OCI-LY7 (cell line): ENCODE measurements at regions not wholly inside any gene's neighbourhood (a gene's known extent, or its start where the extent isn't known, plus 50 kb on each side); places are given as distances from the start of the nearest gene placed in this dataset.
"Not testable (repeated sequence)": the region's sequence is repeated elsewhere in the genome, so short reads cannot be mapped to it uniquely, and the experiment has no call there.

Experiments used
- BruUV-seq: library from RNA; stranded (reverse); fragments of 400-500 nt; replicated peaks from 2 replicates; lab custom pipeline; 2021; lab: Mats Ljungman, UMichigan
- CTCF ChIA-PET: fragments of 300-600 bp; sonication (Branson Sonifier 250); formaldehyde crosslinking; loops from one replicate; lab custom pipeline; 2022; ENCODE audit warnings: antibody characterized with exemption; ENCODE audit not compliant: unreplicated experiment; lab: Charles Lee
- POLR2A ChIA-PET: fragments of 300-600 bp; sonication (Branson Sonifier 250); formaldehyde crosslinking; loops from one replicate; lab custom pipeline; 2022; ENCODE audit warnings: antibody characterized with exemption; lab: Charles Lee
- DNase-seq: peaks from one replicate; pipeline ENCODE4 v3.0.0-alpha.2; 2015; ENCODE audit warnings: low spot score
- H2AFZ ChIP-seq: fragments of 200-600 bp; sonication (generic), shearing (Covaris generic); 2 replicates; pipeline ENCODE4 v1.6.1; 2014; ENCODE audit warnings: mild to moderate bottlenecking, antibody characterized with exemption, low read length, moderate library complexity
- H3K27ac ChIP-seq: fragments of 200-600 bp; sonication (generic); 2 replicates; pipeline ENCODE4 v1.5.1; 2014; ENCODE audit warnings: mixed run types, low read depth, mild to moderate bottlenecking, moderate library complexity, low read length, inconsistent platforms; ENCODE audit not compliant: poor library complexity, severe bottlenecking
- H3K36me3 ChIP-seq: fragments of 200-600 bp; sonication (generic); 2 replicates; pipeline ENCODE4 v1.6.1; 2014; ENCODE audit warnings: mild to moderate bottlenecking, antibody characterized with exemption, low read length, moderate library complexity, mixed read lengths; ENCODE audit not compliant: insufficient read depth
- H3K4me1 ChIP-seq: fragments of 200-600 bp; sonication (generic); 2 replicates; pipeline ENCODE4 v1.5.1; 2014; ENCODE audit warnings: mild to moderate bottlenecking, low read length; ENCODE audit not compliant: insufficient read depth, poor library complexity, severe bottlenecking
- H3K4me2 ChIP-seq: fragments of 200-600 bp; sonication (generic); 2 replicates; pipeline ENCODE4 v1.6.1; 2014; ENCODE audit warnings: mild to moderate bottlenecking, low read length
- H3K4me3 ChIP-seq: fragments of 200-600 bp; sonication (generic); 2 replicates; pipeline ENCODE4 v1.5.1; 2014; ENCODE audit warnings: mild to moderate bottlenecking, low read depth, low read length; ENCODE audit not compliant: poor library complexity, severe bottlenecking
- H3K79me2 ChIP-seq: fragments of 200-600 bp; sonication (generic); 2 replicates; pipeline ENCODE4 v1.6.1; 2016; ENCODE audit warnings: low read depth, mild to moderate bottlenecking, low read length, moderate library complexity, mixed read lengths; ENCODE audit not compliant: insufficient read depth
- H3K9me2 ChIP-seq: fragments of 200-600 bp; sonication (generic); 2 replicates; pipeline ENCODE4 v1.6.1; 2016; ENCODE audit warnings: mild to moderate bottlenecking, low read length, mixed read lengths; ENCODE audit not compliant: insufficient read depth
- H3K9me3 ChIP-seq: fragments of 200-600 bp; sonication (generic); 2 replicates; pipeline ENCODE4 v1.6.1; 2014; ENCODE audit warnings: mild to moderate bottlenecking, mixed run types, low read length, mixed read lengths
- H4K20me1 ChIP-seq: fragments of 200-600 bp; sonication (generic); 2 replicates; pipeline ENCODE4 v1.6.1; 2014; ENCODE audit warnings: mild to moderate bottlenecking, antibody characterized with exemption, low read length, moderate library complexity, mixed read lengths; ENCODE audit not compliant: insufficient read depth
- CTCF ChIP-seq: fragments of 200-600 bp; sonication (generic); conservative IDR thresholded peaks from 2 replicates; pipeline ENCODE4 v1.5.1; 2014; ENCODE audit warnings: mild to moderate bottlenecking, antibody characterized with exemption, low read length, moderate library complexity, mixed read lengths
- EZH2phosphoT487 ChIP-seq: fragments of 200-600 bp; sonication (generic); IDR thresholded peaks from 2 replicates; pipeline ENCODE4 v1.6.1; 2018; ENCODE audit warnings: low read depth, borderline replicate concordance, mild to moderate bottlenecking, mixed run types, antibody characterized with exemption, low read length, moderate library complexity, mixed read lengths
- intact Hi-C: fragments of 100-400 bp; cut with micrococcal nuclease; formaldehyde crosslinking; loops from one replicate; pipeline ENCODE4 v1.10.0; 2022; ENCODE audit not compliant: unreplicated experiment

GRCh38 chr4:181849472-181849871, 393.7 kb upstream of the TENM3 start:
- Histone ChIP-seq H3K9me2 (no peaks in the 10 kb centered on the region), H3K79me2 (no peaks in the 10 kb centered on the region), H3K36me3 (no peaks in the 10 kb centered on the region), H3K27ac (no peak overlapping the region), H2AFZ (no peak overlapping the region), H3K4me3 (no peak overlapping the region), H4K20me1 (no peaks in the 10 kb centered on the region), H3K4me1 (no peaks in the 10 kb centered on the region), H3K9me3 (no peaks in the 10 kb centered on the region), H3K4me2 (no peak overlapping the region)
- BruUV-seq = no TSS peak
- DNase-seq = no peak
- TF ChIP-seq EZH2phosphoT487 = no peak
- no peak for TF ChIP-seq CTCF
- intact Hi-C loops = no loop called here
- CTCF ChIA-PET = no interaction called here
- POLR2A ChIA-PET = no interaction called here

GRCh38 chr4:181853881-181854511, 389.2 kb upstream of the TENM3 start:
- TF ChIP-seq CTCF (no peak), EZH2phosphoT487 (no peak)
- Histone ChIP-seq H3K4me2 (no peak overlapping the region), H2AFZ (no peak overlapping the region), H3K4me1 (no peaks in the 10 kb centered on the region), H3K36me3 (no peaks in the 10 kb centered on the region), H3K27ac (no peak overlapping the region), H3K9me3 (no peaks in the 10 kb centered on the region), H4K20me1 (no peaks in the 10 kb centered on the region), H3K79me2 (no peaks in the 10 kb centered on the region), H3K4me3 (no peak overlapping the region), H3K9me2 (no peaks in the 10 kb centered on the region)
- BruUV-seq = no TSS peak
- CTCF ChIA-PET = no interaction called here
- intact Hi-C loops = no loop called here
- POLR2A ChIA-PET = no interaction called here
- no peak for DNase-seq

GRCh38 chr4:181855307-181855706, 387.9 kb upstream of the TENM3 start:
- BruUV-seq = no TSS peak
- no peak overlapping the region for H2AFZ ChIP-seq
- H3K9me2 ChIP-seq = no peaks in the 10 kb centered on the region
- no peak for DNase-seq
- H3K4me1 ChIP-seq = no peaks in the 10 kb centered on the region
- no peaks in the 10 kb centered on the region for H3K9me3 ChIP-seq
- ChIA-PET CTCF (no interaction called here), POLR2A (no interaction called here)
- H3K4me3 ChIP-seq = no peak overlapping the region
- H3K36me3 ChIP-seq = no peaks in the 10 kb centered on the region
- H3K4me2 ChIP-seq = no peak overlapping the region
- intact Hi-C loops = no loop called here
- no peak for TF ChIP-seq CTCF
- TF ChIP-seq EZH2phosphoT487 = no peak
- H3K79me2 ChIP-seq = no peaks in the 10 kb centered on the region
- no peaks in the 10 kb centered on the region for H4K20me1 ChIP-seq
- no peak overlapping the region for H3K27ac ChIP-seq

GRCh38 chr4:181857471-181857870, 385.7 kb upstream of the TENM3 start:
- H3K4me2 ChIP-seq, CTCF ChIA-PET, H2AFZ ChIP-seq, BruUV-seq, H3K79me2 ChIP-seq, H3K9me3 ChIP-seq, POLR2A ChIA-PET, H4K20me1 ChIP-seq, H3K27ac ChIP-seq, H3K4me1 ChIP-seq, H3K4me3 ChIP-seq, H3K36me3 ChIP-seq, DNase-seq, H3K9me2 ChIP-seq, intact Hi-C loops: not testable (repeated sequence)
